Stimulated activated naive CD8-positive, alpha-beta T cell treated with anti-CD3 and anti-CD28 coated beads, Interleukin-15, Interleukin-2, amounts not matched to agents 100 ng/mL and 50 ng/mL, for 24 hours (primary cell): ENCODE measurements at regions not wholly inside any gene's neighbourhood (a gene's known extent, or its start where the extent isn't known, plus 50 kb on each side); places are given as distances from the start of the nearest gene placed in this dataset.
"Not testable (repeated sequence)": the region's sequence is repeated elsewhere in the genome, so short reads cannot be mapped to it uniquely, and the experiment has no call there.

Source experiments
- H3K27ac Mint-ChIP-seq: one replicate; pipeline ENCODE4 v1.8.0; 2021; ENCODE audit warnings: mild to moderate bottlenecking, mixed read lengths
- H3K27me3 Mint-ChIP-seq: one replicate; pipeline ENCODE4 v1.8.0; 2021; ENCODE audit warnings: mixed read lengths
- H3K36me3 Mint-ChIP-seq: one replicate; pipeline ENCODE4 v1.8.0; 2021; ENCODE audit warnings: low read depth, mixed read lengths
- H3K4me1 Mint-ChIP-seq: one replicate; pipeline ENCODE4 v1.8.0; 2021; ENCODE audit warnings: low read depth, mixed read lengths
- H3K4me3 Mint-ChIP-seq: one replicate; pipeline ENCODE4 v1.8.0; 2021; ENCODE audit warnings: mild to moderate bottlenecking, mixed read lengths
- H3K9me3 Mint-ChIP-seq: one replicate; pipeline ENCODE4 v1.8.0; 2021; ENCODE audit warnings: mixed read lengths

GRCh38 chr5:2164586-2164985 lies 281.9 kb upstream of the IRX4 start:
- Mint-ChIP-seq H3K27me3 (no peaks in the 10 kb centered on the region), H3K4me3 (no peak overlapping the region)

GRCh38 chr5:2163940-2164490 lies 281.3 kb upstream of the IRX4 start:
- H3K27me3 Mint-ChIP-seq = no peaks in the 10 kb centered on the region
- no peak overlapping the region for H3K27ac Mint-ChIP-seq
- no peaks in the 10 kb centered on the region for H3K36me3 Mint-ChIP-seq
- H3K9me3 Mint-ChIP-seq = no peaks in the 10 kb centered on the region
- no peaks in the 10 kb centered on the region for H3K4me1 Mint-ChIP-seq
- no peak overlapping the region for H3K4me3 Mint-ChIP-seq

More at GRCh38 chr5:2164586-2164985, 281.9 kb upstream of the IRX4 start:
- Mint-ChIP-seq H3K4me1 (no peaks in the 10 kb centered on the region), H3K27ac (no peak overlapping the region), H3K9me3 (no peaks in the 10 kb centered on the region), H3K36me3 (no peaks in the 10 kb centered on the region)

GRCh38 chr5:2163060-2163856 lies 280.5 kb upstream of the IRX4 start:
- Mint-ChIP-seq H3K27ac (no peak overlapping the region), H3K4me3 (no peak overlapping the region), H3K36me3 (no peaks in the 10 kb centered on the region), H3K4me1 (no peaks in the 10 kb centered on the region), H3K9me3 (no peaks in the 10 kb centered on the region), H3K27me3 (no peaks in the 10 kb centered on the region)

GRCh38 chr5:2160811-2161210 lies 278.1 kb upstream of the IRX4 start:
- no peaks in the 10 kb centered on the region for H3K36me3 Mint-ChIP-seq
- no peak overlapping the region for H3K4me3 Mint-ChIP-seq
- H3K27ac Mint-ChIP-seq = no peak overlapping the region
- H3K4me1 Mint-ChIP-seq = no peaks in the 10 kb centered on the region
- no peaks in the 10 kb centered on the region for H3K9me3 Mint-ChIP-seq
- H3K27me3 Mint-ChIP-seq = no peaks in the 10 kb centered on the region

DNA sequence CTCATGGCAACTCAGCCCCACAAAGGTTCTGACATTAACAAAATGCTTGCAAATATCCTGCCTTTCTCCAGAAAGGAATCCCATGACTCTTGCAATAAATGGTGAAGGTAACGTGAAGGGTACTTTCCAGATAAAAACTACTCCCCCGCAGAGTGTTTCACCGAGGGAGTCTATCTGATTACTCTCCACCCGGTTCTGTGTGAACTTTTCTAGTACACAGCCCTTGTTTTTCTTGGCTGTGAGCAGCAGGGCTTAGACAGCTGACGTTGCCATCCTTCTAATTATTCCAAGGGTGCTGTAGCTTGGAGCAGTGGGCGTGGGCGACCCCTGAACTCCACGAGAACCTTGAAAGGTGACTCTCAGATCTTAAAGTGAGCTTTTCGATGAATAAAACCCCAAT lies 276.0 kb upstream of the IRX4 start:
- no peak overlapping the region for H3K4me3 Mint-ChIP-seq
- H3K27ac Mint-ChIP-seq = no peak overlapping the region
- no peaks in the 10 kb centered on the region for H3K36me3 Mint-ChIP-seq
- H3K4me1 Mint-ChIP-seq = no peaks in the 10 kb centered on the region
- H3K9me3 Mint-ChIP-seq = no peaks in the 10 kb centered on the region
- H3K27me3 Mint-ChIP-seq = no peaks in the 10 kb centered on the region

DNA sequence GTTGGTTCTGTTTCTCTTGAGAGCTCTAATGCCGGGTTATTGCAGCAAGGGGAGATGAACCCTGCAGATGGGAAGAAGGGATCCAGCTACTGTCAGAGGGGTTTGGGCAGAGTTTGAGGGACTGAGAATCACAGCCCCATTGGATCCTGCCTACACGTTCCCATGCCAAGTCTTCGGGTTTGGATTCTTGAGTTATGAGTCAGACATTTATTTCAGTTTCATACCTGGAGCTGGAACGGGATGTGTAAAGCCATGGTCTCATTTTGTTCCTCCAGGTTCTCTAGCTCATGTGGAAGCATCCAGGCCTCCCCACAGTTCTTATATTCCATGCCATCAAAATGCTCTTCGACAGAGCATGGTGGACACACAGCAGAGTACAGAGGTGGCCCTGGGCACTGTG lies 275.4 kb upstream of the IRX4 start:
- Mint-ChIP-seq H3K9me3 (no peaks in the 10 kb centered on the region), H3K27ac (no peak overlapping the region), H3K4me1 (no peaks in the 10 kb centered on the region), H3K4me3 (no peak overlapping the region), H3K27me3 (no peaks in the 10 kb centered on the region), H3K36me3 (no peaks in the 10 kb centered on the region)

- Mint-ChIP-seq H3K4me3 (no peak overlapping the region), H3K9me3 (no peaks in the 10 kb centered on the region), H3K36me3 (no peaks in the 10 kb centered on the region), H3K27me3 (no peaks in the 10 kb centered on the region), H3K4me1 (no peaks in the 10 kb centered on the region), H3K27ac (no peak overlapping the region)
Measured at GRCh38 chr5:2157372-2157771, 274.6 kb upstream of the IRX4 start.

GRCh38 chr5:2156358-2157059 lies 273.8 kb upstream of the IRX4 start:
- Mint-ChIP-seq H3K36me3 (no peaks in the 10 kb centered on the region), H3K4me3 (no peak overlapping the region), H3K27ac (no peak overlapping the region), H3K4me1 (no peaks in the 10 kb centered on the region), H3K27me3 (no peaks in the 10 kb centered on the region), H3K9me3 (no peaks in the 10 kb centered on the region)

DNA sequence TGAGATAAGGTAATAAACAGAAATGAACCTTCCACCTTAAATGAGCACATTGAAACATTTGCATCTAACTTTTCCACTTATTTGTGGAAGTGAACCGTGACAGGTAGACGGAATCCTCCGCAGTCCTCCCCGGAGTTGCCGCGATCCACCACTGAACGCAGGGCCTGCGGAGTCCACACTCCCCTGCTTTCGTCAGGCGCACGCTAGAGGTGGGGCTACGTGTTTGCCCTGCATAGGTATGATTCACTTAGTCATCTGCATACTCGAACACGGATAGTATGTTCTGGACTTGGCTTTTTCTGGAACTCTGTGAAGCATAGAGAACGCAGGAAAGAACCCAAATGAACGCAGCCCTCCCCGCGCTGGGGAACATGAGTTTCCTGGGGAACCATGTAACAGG lies 272.8 kb upstream of the IRX4 start:
- Mint-ChIP-seq H3K4me1 (no peaks in the 10 kb centered on the region), H3K9me3 (no peaks in the 10 kb centered on the region), H3K27me3 (peaks cover under 1% of the 10 kb centered on the region), H3K36me3 (no peaks in the 10 kb centered on the region), H3K4me3 (no peak overlapping the region), H3K27ac (no peak overlapping the region)

DNA sequence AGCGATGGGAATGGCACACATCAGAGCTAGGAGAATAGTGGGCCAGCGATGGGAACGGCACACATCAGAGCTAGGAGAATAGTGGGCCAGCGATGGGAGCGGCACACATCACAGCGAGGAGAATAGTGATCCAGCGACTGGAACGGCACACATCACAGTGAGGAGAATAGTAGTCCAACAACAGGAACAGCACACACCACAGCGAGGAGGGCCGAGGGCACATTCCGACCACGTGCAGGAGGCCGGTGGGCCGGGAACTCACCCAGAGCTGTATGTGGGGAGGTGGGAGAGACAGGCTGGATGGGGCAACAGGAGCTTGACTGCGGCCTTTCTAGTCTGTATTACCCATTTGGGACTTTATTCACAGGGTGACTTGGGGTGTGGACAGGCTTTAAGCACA lies 271.1 kb upstream of the IRX4 start:
- H3K9me3 Mint-ChIP-seq = no peaks in the 10 kb centered on the region
- H3K4me1 Mint-ChIP-seq = no peaks in the 10 kb centered on the region
- H3K27me3 Mint-ChIP-seq = peaks cover 8% of the 10 kb centered on the region
- H3K36me3 Mint-ChIP-seq = no peaks in the 10 kb centered on the region
- H3K27ac Mint-ChIP-seq = no peak overlapping the region
- no peak overlapping the region for H3K4me3 Mint-ChIP-seq

DNA sequence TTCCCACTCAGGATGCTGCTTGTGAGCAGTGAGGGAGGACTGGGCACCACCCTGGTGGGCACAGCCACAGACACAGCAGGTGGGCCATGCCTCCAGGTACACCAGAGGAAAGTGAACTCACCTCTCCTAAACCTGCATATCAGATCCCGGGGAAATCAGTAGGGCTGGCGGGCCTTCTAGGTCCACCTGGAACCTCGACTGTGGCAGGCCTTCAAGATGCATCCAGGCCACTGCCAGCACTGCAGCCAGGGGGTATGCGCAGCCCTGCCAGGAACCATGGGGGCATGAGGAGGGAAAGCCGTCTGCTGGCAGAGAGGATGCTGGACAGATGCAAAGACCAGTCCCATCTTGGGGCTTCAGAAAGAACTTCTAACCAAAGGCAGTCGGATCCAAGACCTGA lies 270.6 kb upstream of the IRX4 start:
- Mint-ChIP-seq H3K4me1 (no peaks in the 10 kb centered on the region), H3K4me3 (no peak overlapping the region), H3K36me3 (no peaks in the 10 kb centered on the region), H3K9me3 (no peaks in the 10 kb centered on the region), H3K27me3 (peaks cover 8% of the 10 kb centered on the region), H3K27ac (no peak overlapping the region)

GRCh38 chr5:2151301-2151888 lies 268.7 kb upstream of the IRX4 start:
- H3K4me1 Mint-ChIP-seq, H3K4me3 Mint-ChIP-seq, H3K27ac Mint-ChIP-seq, H3K36me3 Mint-ChIP-seq, H3K27me3 Mint-ChIP-seq, H3K9me3 Mint-ChIP-seq: not testable (repeated sequence)

GRCh38 chr5:2149195-2149539 lies 266.4 kb upstream of the IRX4 start:
- Mint-ChIP-seq H3K36me3 (no peaks in the 10 kb centered on the region), H3K27ac (no peak overlapping the region), H3K27me3 (peaks cover 8% of the 10 kb centered on the region), H3K4me1 (no peaks in the 10 kb centered on the region), H3K4me3 (no peak overlapping the region), H3K9me3 (no peaks in the 10 kb centered on the region)

DNA sequence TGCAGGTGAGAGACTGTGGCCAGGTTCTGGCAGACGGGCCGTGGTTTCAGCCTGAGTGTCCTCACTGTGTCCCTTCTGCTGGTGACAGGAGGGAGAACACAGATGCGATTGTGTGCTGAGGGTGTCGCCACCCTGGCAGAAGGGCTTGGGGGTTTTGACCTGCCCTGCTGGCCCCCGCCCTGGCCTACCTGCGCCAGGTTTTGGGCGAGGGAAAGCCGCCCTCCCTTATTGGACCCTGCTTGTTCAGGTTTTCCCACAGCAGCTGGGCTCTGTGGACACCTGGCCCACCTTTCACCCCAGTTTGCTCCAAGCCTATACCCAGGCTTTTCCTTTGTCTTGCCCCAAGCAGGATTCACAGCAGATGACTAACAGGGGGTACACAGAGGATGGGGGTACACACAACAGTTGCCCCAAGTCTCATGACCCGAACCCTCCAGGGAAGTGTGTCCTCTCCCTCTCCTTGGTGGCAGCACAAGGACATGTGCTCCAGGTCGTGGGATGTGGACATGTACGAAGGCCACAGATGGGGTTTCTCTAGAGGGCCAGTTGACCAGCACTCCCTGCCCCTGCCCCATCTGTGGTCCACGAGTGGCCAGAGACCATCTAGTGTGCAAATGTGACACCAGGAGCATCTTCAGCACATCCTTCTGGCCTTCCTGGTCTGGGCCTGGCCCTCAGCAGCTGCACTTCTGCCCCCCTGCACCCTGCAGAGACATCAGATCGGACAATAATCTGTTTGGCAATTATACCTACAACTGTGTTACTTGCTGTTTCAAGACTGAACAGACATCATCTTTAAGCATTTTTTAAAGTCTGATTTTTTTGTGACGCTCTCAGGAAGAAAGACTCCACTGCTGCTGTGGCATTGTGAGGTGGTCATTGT lies 265.8 kb upstream of the IRX4 start:
- Mint-ChIP-seq H3K27me3 (peaks cover 8% of the 10 kb centered on the region), H3K36me3 (no peaks in the 10 kb centered on the region), H3K4me3 (no peak overlapping the region), H3K4me1 (no peaks in the 10 kb centered on the region), H3K27ac (no peak overlapping the region), H3K9me3 (no peaks in the 10 kb centered on the region)
